CD8-positive, alpha-beta memory T cell (primary cell): ENCODE measurements at regions not wholly inside any gene's neighbourhood (a gene's known extent, or its start where the extent isn't known, plus 50 kb on each side); places are given as distances from the start of the nearest gene placed in this dataset.
"Not testable (repeated sequence)": the region's sequence is repeated elsewhere in the genome, so short reads cannot be mapped to it uniquely, and the experiment has no call there.

Experiments used
- CTCF ChIA-PET: fragments of 350-600 bp; sonication (Branson Sonifier 250); formaldehyde crosslinking; loops from one replicate; lab custom pipeline; 2021; ENCODE audit warnings: antibody characterized with exemption; lab: Charles Lee
- POLR2A ChIA-PET: fragments of 350-600 bp; sonication (Branson Sonifier 250); formaldehyde crosslinking; loops from one replicate; lab custom pipeline; 2021; ENCODE audit warnings: antibody characterized with exemption; lab: Charles Lee
- DNase-seq, 5 donors: peaks; one replicate each; pipeline versions ENCODE4 v3.0.0 to v3.0.0-alpha.2; 2020 to 2022; ENCODE audit warnings: mixed read lengths in 1 of 5
- H3K27ac ChIP-seq: one replicate; pipeline ENCODE4 v1.7.0; 2013; ENCODE audit warnings: low read depth, mild to moderate bottlenecking, low read length, moderate library complexity
- H3K27me3 ChIP-seq: 2 replicates; pipeline ENCODE4 v1.7.0; 2013; ENCODE audit warnings: low read length, mild to moderate bottlenecking; ENCODE audit not compliant: insufficient read depth, poor library complexity, severe bottlenecking
- H3K36me3 ChIP-seq: 2 replicates; pipeline ENCODE4 v1.7.0; 2013; ENCODE audit warnings: mild to moderate bottlenecking, low read length, moderate library complexity; ENCODE audit not compliant: insufficient read depth
- H3K4me1 ChIP-seq: 2 replicates; pipeline ENCODE4 v1.7.0; 2013; ENCODE audit warnings: mild to moderate bottlenecking, low read length, moderate library complexity; ENCODE audit not compliant: insufficient read depth
- H3K4me3 ChIP-seq: 2 replicates; pipeline ENCODE4 v1.7.0; 2013; ENCODE audit warnings: mild to moderate bottlenecking, low read length
- H3K9me3 ChIP-seq: 2 replicates; pipeline ENCODE4 v1.7.0; 2013; ENCODE audit warnings: mild to moderate bottlenecking, low read length
- H3K27ac Mint-ChIP-seq, 8 donors: one replicate each; pipeline ENCODE4 v1.8.0; 2020 to 2021; ENCODE audit warnings: mixed read lengths in 8 of 8, mild to moderate bottlenecking in 6 of 8, inconsistent platforms in 3 of 8, moderate library complexity in 3 of 8
- H3K27me3 Mint-ChIP-seq, 2 donors: one replicate each; pipeline ENCODE4 v1.8.0; 2020 to 2021; ENCODE audit warnings: mixed read lengths in 2 of 2, mild to moderate bottlenecking in 1 of 2, moderate library complexity in 1 of 2
- H3K36me3 Mint-ChIP-seq, 3 donors: one replicate each; pipeline ENCODE4 v1.8.0; 2020 to 2021; ENCODE audit warnings: mixed read lengths in 3 of 3, inconsistent platforms in 1 of 3, mild to moderate bottlenecking in 1 of 3
- H3K4me1 Mint-ChIP-seq, 3 donors: one replicate each; pipeline ENCODE4 v1.8.0; 2020 to 2021; ENCODE audit warnings: mixed read lengths in 3 of 3, inconsistent platforms in 1 of 3, mild to moderate bottlenecking in 1 of 3
- H3K4me3 Mint-ChIP-seq, 7 donors: one replicate each; pipeline ENCODE4 v1.8.0; 2020 to 2021; ENCODE audit warnings: mixed read lengths in 7 of 7, mild to moderate bottlenecking in 6 of 7, moderate library complexity in 4 of 7, inconsistent platforms in 2 of 7
- H3K9me3 Mint-ChIP-seq, 5 donors: one replicate each; pipeline ENCODE4 v1.8.0; 2020 to 2022; ENCODE audit warnings: mixed read lengths in 5 of 5, mild to moderate bottlenecking in 3 of 5, moderate library complexity in 2 of 5, inconsistent platforms in 1 of 5

DNA sequence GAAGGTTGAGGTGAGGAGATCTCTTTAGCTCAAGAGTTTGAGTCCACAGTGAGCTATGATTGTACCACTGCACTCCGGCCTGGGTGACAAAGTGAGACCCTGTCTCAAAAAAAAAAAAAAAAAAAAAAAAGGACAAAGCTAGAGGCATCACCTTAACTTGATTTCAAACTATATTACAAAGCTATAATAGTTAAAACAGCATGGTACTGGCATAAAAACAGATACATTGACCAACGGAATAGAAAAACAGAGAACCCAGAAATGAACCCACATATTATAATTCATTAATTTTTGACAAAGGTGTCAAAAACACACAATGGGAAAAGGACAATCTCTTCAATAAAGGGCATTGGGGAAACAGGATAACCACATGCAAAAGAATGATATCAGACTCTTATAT is 50.8 kb upstream of the MBOAT1 start:
- CTCF ChIA-PET = no interaction called here
- no peaks in the 10 kb centered on the region for H3K36me3 Mint-ChIP-seq
- H3K27ac Mint-ChIP-seq = no peak overlapping the region
- Histone ChIP-seq H3K36me3 (no peaks in the 10 kb centered on the region), H3K27ac (no peak overlapping the region), H3K27me3 (no peaks in the 10 kb centered on the region), H3K4me1 (no peaks in the 10 kb centered on the region), H3K9me3 (no peaks in the 10 kb centered on the region), H3K4me3 (no peak overlapping the region)
- H3K27me3 Mint-ChIP-seq = peaks cover 2 to 4% of the 10 kb centered on the region in 2 donors
- no peaks in the 10 kb centered on the region for H3K9me3 Mint-ChIP-seq
- H3K4me1 Mint-ChIP-seq = peaks cover 0 to 5% (median 4%) of the 10 kb centered on the region in 3 donors
- POLR2A ChIA-PET = no interaction called here
- no peak for DNase-seq
- H3K4me3 Mint-ChIP-seq = no peak overlapping the region

- POLR2A ChIA-PET = no interaction called here
- no peak for DNase-seq
- Mint-ChIP-seq H3K36me3 (no peaks in the 10 kb centered on the region), H3K4me3 (no peak overlapping the region), H3K27ac (no peak overlapping the region), H3K4me1 (peaks cover 0 to 5% (median 4%) of the 10 kb centered on the region in 3 donors), H3K9me3 (no peaks in the 10 kb centered on the region), H3K27me3 (peaks cover 1 to 3% of the 10 kb centered on the region in 2 donors)
- Histone ChIP-seq H3K4me1 (no peaks in the 10 kb centered on the region), H3K4me3 (no peak overlapping the region), H3K9me3 (no peaks in the 10 kb centered on the region), H3K27me3 (no peaks in the 10 kb centered on the region), H3K36me3 (no peaks in the 10 kb centered on the region), H3K27ac (no peak overlapping the region)
- CTCF ChIA-PET = no interaction called here
Observed at GRCh38 chr6:20265842-20266241, 53.6 kb upstream of the MBOAT1 start.

- DNase-seq = peak in 1 of 5 donors; percentile 14
- Histone ChIP-seq H3K4me3 (no peak overlapping the region), H3K4me1 (no peaks in the 10 kb centered on the region), H3K27me3 (no peaks in the 10 kb centered on the region), H3K9me3 (no peaks in the 10 kb centered on the region), H3K36me3 (no peaks in the 10 kb centered on the region), H3K27ac (no peak overlapping the region)
- H3K4me1 Mint-ChIP-seq = peaks cover 0 to 5% (median 4%) of the 10 kb centered on the region in 3 donors
- H3K9me3 Mint-ChIP-seq = no peaks in the 10 kb centered on the region
- POLR2A ChIA-PET = interaction anchor here (0.6 kb wide), 1 partner anchor 84 kb away, joined by 6 read pairs; no protein-coding TSS in a partner anchor
- CTCF ChIA-PET = no interaction called here
- peak overlapping the region in 1 of 7 donors; percentile 13 for H3K4me3 Mint-ChIP-seq
- peaks cover 0 to 1% of the 10 kb centered on the region in 2 donors for H3K27me3 Mint-ChIP-seq
- peak overlapping the region in 4 of 8 donors; percentile 1 to 51 (median 20) for H3K27ac Mint-ChIP-seq
- H3K36me3 Mint-ChIP-seq = peaks cover 0 to 2% (median 0%) of the 10 kb centered on the region in 3 donors
Observed at GRCh38 chr6:20266851-20267608, 54.8 kb upstream of the MBOAT1 start.

DNA sequence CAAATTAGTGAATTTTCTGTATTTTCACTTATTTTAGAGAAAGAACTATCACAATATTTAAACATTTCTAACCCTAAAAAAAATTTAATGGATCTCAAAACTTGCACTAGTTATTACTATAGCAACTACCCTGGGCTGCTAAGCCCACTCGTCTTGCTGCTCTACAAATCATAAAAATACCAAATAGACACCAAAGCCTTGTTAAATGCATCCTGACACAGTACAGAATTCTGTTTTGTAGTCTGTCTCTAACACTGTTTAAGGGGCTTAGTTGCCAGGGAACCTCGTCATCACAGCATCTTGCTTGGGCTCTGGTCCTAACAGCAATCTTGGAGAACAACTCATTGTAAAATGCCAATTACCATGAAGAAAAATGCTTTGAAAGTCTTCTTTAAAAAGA is 56.9 kb upstream of the MBOAT1 start:
- Mint-ChIP-seq H3K9me3 (no peaks in the 10 kb centered on the region), H3K36me3 (peaks cover 0 to 2% (median 0%) of the 10 kb centered on the region in 3 donors), H3K4me1 (peaks cover 0 to 5% (median 4%) of the 10 kb centered on the region in 3 donors), H3K4me3 (no peak overlapping the region), H3K27me3 (peaks cover 0 to 3% of the 10 kb centered on the region in 2 donors), H3K27ac (no peak overlapping the region)
- H3K36me3 ChIP-seq = no peaks in the 10 kb centered on the region
- no peaks in the 10 kb centered on the region for H3K27me3 ChIP-seq
- ChIA-PET POLR2A (no interaction called here), CTCF (interaction anchor here (0.8 kb wide), 1 partner anchor 20 kb away, joined by 3 read pairs; no protein-coding TSS in a partner anchor)
- no peak overlapping the region for H3K27ac ChIP-seq
- H3K4me1 ChIP-seq = no peaks in the 10 kb centered on the region
- H3K4me3 ChIP-seq = no peak overlapping the region
- DNase-seq = no peak
- no peaks in the 10 kb centered on the region for H3K9me3 ChIP-seq

DNA sequence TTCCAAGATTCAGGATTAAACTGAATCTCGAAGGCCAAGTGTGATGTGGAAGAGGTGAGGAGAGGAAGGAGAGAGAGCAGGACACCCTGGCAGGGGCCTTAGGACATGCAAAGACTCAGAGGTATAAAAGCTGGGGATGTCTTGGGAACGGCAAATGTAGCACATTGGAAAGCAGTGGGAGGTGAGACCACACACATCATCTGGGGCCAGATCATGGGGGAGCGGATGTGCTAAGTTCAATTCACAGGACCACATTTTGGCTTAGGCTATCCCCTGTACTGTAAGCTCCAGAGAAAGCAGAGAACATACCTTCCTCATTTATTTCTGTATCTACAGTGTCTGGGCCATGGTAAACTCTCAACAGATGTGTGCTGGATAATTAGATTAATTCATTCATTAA is 59.5 kb upstream of the MBOAT1 start:
- CTCF ChIA-PET = interaction anchor here (0.8 kb wide), 1 partner anchor 8 kb away, joined by 3 read pairs; no protein-coding TSS in a partner anchor
- peaks cover 3 to 6% of the 10 kb centered on the region in 2 donors for H3K27me3 Mint-ChIP-seq

DNA sequence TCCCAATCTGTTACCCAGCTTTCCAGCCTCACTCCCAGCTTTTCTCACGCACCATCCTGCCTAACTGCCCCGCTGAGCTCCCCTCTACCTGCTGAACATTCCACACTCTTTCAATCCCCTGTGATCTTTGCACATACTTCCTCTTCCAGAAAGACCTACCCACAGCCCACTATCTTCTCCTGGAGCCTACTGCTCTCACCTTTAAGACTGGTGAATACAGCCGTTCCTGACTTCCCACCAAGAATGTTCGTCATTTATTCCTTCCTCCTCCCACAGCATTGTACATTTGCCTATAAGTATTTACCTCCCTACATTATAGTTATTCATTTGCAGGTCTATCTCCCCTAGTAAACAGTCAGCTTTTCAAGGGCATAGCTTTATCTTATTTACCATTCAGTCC is 61.9 kb upstream of the MBOAT1 start:
- H3K9me3 Mint-ChIP-seq = peaks cover 0 to 2% (median 0%) of the 10 kb centered on the region in 5 donors
- no peak overlapping the region for H3K4me3 Mint-ChIP-seq
- H3K4me1 Mint-ChIP-seq = no peaks in the 10 kb centered on the region
- DNase-seq = no peak
- H3K9me3 ChIP-seq = no peaks in the 10 kb centered on the region
- no peaks in the 10 kb centered on the region for H3K36me3 ChIP-seq
- H3K27ac ChIP-seq = no peak overlapping the region
- no peak overlapping the region for H3K27ac Mint-ChIP-seq
- no peaks in the 10 kb centered on the region for H3K4me1 ChIP-seq
- H3K27me3 ChIP-seq = no peaks in the 10 kb centered on the region
- POLR2A ChIA-PET = interaction anchor here (0.7 kb wide), 1 partner anchor 1323 kb away, joined by 6 read pairs; no protein-coding TSS in a partner anchor
- no peak overlapping the region for H3K4me3 ChIP-seq
- peaks cover 0 to 7% (median 4%) of the 10 kb centered on the region in 3 donors for H3K36me3 Mint-ChIP-seq
- H3K27me3 Mint-ChIP-seq = peaks cover 3 to 22% of the 10 kb centered on the region in 2 donors
- CTCF ChIA-PET = interaction anchor here (2.0 kb wide), 1 partner anchor 254 kb away, joined by 4 read pairs; no protein-coding TSS in a partner anchor

More for the DNA sequence above, 59.5 kb upstream of the MBOAT1 start:
- Mint-ChIP-seq H3K9me3 (peaks cover 0 to 2% (median 0%) of the 10 kb centered on the region in 5 donors), H3K36me3 (peaks cover 0 to 7% (median 4%) of the 10 kb centered on the region in 3 donors), H3K4me1 (peaks cover 0 to 5% (median 4%) of the 10 kb centered on the region in 3 donors), H3K4me3 (no peak overlapping the region), H3K27ac (no peak overlapping the region)
- H3K4me1 ChIP-seq = no peaks in the 10 kb centered on the region
- no peak overlapping the region for H3K4me3 ChIP-seq
- no peaks in the 10 kb centered on the region for H3K27me3 ChIP-seq
- POLR2A ChIA-PET = no interaction called here
- no peak overlapping the region for H3K27ac ChIP-seq
- DNase-seq = no peak
- no peaks in the 10 kb centered on the region for H3K36me3 ChIP-seq
- H3K9me3 ChIP-seq = no peaks in the 10 kb centered on the region

DNA sequence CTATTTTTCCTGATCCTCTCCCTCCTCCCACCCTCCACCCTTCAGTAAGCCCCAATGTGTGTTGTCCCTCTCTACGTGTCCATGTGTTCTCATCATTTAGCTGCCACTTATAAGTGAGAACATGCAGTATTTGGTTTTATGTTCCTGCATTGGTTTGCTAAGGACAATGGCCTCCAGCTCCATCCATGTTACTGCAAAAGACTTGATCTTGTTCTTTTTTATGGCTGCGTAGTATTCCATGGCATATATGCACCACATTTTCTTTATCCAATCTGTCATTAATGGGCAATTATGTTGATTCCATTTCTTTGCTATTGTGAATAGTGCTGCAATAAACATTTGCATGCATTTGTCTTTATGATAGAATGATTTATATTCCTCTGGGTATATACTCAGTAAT is 63.6 kb upstream of the MBOAT1 start:
- H3K36me3 Mint-ChIP-seq, H3K9me3 ChIP-seq, H3K4me1 Mint-ChIP-seq, H3K4me3 Mint-ChIP-seq, H3K9me3 Mint-ChIP-seq, DNase-seq, H3K36me3 ChIP-seq, POLR2A ChIA-PET, H3K27ac Mint-ChIP-seq, H3K27ac ChIP-seq, H3K4me1 ChIP-seq, H3K4me3 ChIP-seq, CTCF ChIA-PET, H3K27me3 ChIP-seq: not testable (repeated sequence)
- peaks cover 1 to 39% of the 10 kb centered on the region in 2 donors for H3K27me3 Mint-ChIP-seq

GRCh38 chr6:20277724-20278123 is 65.5 kb upstream of the MBOAT1 start:
- Mint-ChIP-seq H3K9me3 (peaks cover 6 to 12% (median 7%) of the 10 kb centered on the region in 5 donors), H3K36me3 (peaks cover 0 to 18% (median 4%) of the 10 kb centered on the region in 3 donors), H3K27me3 (peaks cover 3 to 50% of the 10 kb centered on the region in 2 donors)
- H3K4me3 Mint-ChIP-seq, H3K4me1 Mint-ChIP-seq, H3K36me3 ChIP-seq, POLR2A ChIA-PET, H3K4me1 ChIP-seq, DNase-seq, H3K27ac ChIP-seq, H3K9me3 ChIP-seq, H3K27ac Mint-ChIP-seq, H3K4me3 ChIP-seq, CTCF ChIA-PET, H3K27me3 ChIP-seq: not testable (repeated sequence)
